Smooth muscle cell (in vitro differentiated cells): ENCODE measurements at regions not wholly inside any gene's neighbourhood (a gene's known extent, or its start where the extent isn't known, plus 50 kb on each side); places are given as distances from the start of the nearest gene placed in this dataset.

Experiments used
- DNase-seq: peaks from one replicate; lab custom pipeline; 2025; ENCODE audit not compliant: unreplicated experiment; lab: John Stamatoyannopoulos, UW
- H2AFZ ChIP-seq: fragments of 200-600 bp; sonication (generic); 2 replicates; pipeline ENCODE4 v1.6.0; 2016; ENCODE audit warnings: antibody characterized with exemption, low read depth, mild to moderate bottlenecking
- H3F3A ChIP-seq: fragments of 200-600 bp; sonication (generic); 2 replicates; pipeline ENCODE4 v1.6.0; 2017; ENCODE audit warnings: antibody characterized with exemption, low read depth
- H3K27ac ChIP-seq: fragments of 200-600 bp; sonication (generic); 2 replicates; pipeline ENCODE4 v1.5.1; 2016; ENCODE audit warnings: low read depth, mild to moderate bottlenecking
- H3K27me3 ChIP-seq: fragments of 200-600 bp; sonication (generic); 2 replicates; pipeline ENCODE4 v1.6.1; 2016; ENCODE audit warnings: low read depth, mild to moderate bottlenecking
- H3K36me3 ChIP-seq: fragments of 200-600 bp; sonication (generic); 2 replicates; pipeline ENCODE4 v1.5.1; 2016; ENCODE audit warnings: low read depth
- H3K4me1 ChIP-seq: fragments of 200-600 bp; sonication (generic); 2 replicates; pipeline ENCODE4 v1.5.1; 2016; ENCODE audit warnings: low read depth
- H3K4me2 ChIP-seq: fragments of 200-600 bp; sonication (generic); 2 replicates; pipeline ENCODE4 v1.6.0; 2016; ENCODE audit warnings: mild to moderate bottlenecking
- H3K4me3 ChIP-seq: fragments of 200-600 bp; sonication (generic); 2 replicates; pipeline ENCODE4 v1.5.1; 2016; ENCODE audit warnings: mild to moderate bottlenecking
- H3K79me2 ChIP-seq: fragments of 200-600 bp; sonication (generic); 2 replicates; pipeline ENCODE4 v1.6.0; 2016; ENCODE audit warnings: low read depth, mild to moderate bottlenecking
- H3K9ac ChIP-seq: fragments of 200-600 bp; sonication (generic); 2 replicates; pipeline ENCODE4 v1.6.0; 2016; ENCODE audit warnings: low read depth
- H3K9me3 ChIP-seq: fragments of 200-600 bp; sonication (generic); replicated peaks from 2 replicates; pipeline ENCODE4 v1.5.1; 2016; ENCODE audit warnings: low read depth
- H4K20me1 ChIP-seq: fragments of 200-600 bp; sonication (generic); 2 replicates; pipeline ENCODE4 v1.6.0; 2016; ENCODE audit warnings: low read depth
- CTCF ChIP-seq: fragments of 200-600 bp; sonication (generic); IDR thresholded peaks from 2 replicates; pipeline ENCODE4 v1.5.1; 2017; ENCODE audit warnings: borderline replicate concordance, mild to moderate bottlenecking, antibody characterized with exemption; ENCODE audit not compliant: insufficient read depth, poor library complexity, severe bottlenecking
- WGBS: methylation state at CpG from one replicate; pipeline ENCODE4 v1.1.7; 2016; ENCODE audit warnings: low lambda C conversion rate; 5-methylcytosine and 5-hydroxymethylcytosine counted together

DNA sequence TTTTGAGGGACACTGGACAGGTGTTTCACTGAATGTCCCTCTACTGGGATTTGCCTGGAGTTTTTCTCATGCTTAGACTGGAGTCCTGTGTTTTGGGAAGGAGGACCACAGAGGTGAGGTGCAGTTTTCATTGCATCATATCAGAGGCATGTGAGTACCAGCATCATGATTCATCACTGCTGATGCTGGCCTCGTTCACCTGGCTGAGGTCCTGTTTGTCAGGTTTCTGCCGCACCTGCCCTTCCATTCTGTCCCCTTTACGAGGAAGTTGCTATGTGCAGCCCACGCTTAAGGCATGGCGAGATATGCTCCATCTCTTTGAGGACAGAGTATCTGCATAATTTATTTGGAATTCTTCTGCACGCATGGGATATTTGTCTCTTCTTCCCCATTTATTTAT, 162.1 kb downstream of the TENT4A start:
- WGBS = 73% methylated on average over 6 of the region's 6 CpGs
- Histone ChIP-seq H3K4me1 (no peaks in the 10 kb centered on the region), H2AFZ (no peak overlapping the region), H4K20me1 (no peaks in the 10 kb centered on the region), H3K79me2 (no peaks in the 10 kb centered on the region), H3K9ac (no peak overlapping the region), H3K4me3 (no peak overlapping the region), H3K36me3 (no peaks in the 10 kb centered on the region), H3K27ac (no peak overlapping the region), H3K9me3 (no peaks in the 10 kb centered on the region), H3K4me2 (no peak overlapping the region), H3F3A (no peaks in the 10 kb centered on the region), H3K27me3 (no peaks in the 10 kb centered on the region)
- no peak for DNase-seq
- no peak for TF ChIP-seq CTCF

- DNase-seq = no peak
- no peak overlapping the region for H3K4me3 ChIP-seq
- H3K27ac ChIP-seq = no peak overlapping the region
- no peak for TF ChIP-seq CTCF
- no peaks in the 10 kb centered on the region for H3K79me2 ChIP-seq
- H3K27me3 ChIP-seq = no peaks in the 10 kb centered on the region
- H2AFZ ChIP-seq = no peak overlapping the region
- H3K9me3 ChIP-seq = no peaks in the 10 kb centered on the region
- no peaks in the 10 kb centered on the region for H3K4me1 ChIP-seq
- H3K9ac ChIP-seq = no peak overlapping the region
- no peaks in the 10 kb centered on the region for H4K20me1 ChIP-seq
- no peaks in the 10 kb centered on the region for H3K36me3 ChIP-seq
- H3K4me2 ChIP-seq = no peak overlapping the region
- 82% methylated on average over 12 of the region's 13 CpGs for WGBS
- no peaks in the 10 kb centered on the region for H3F3A ChIP-seq
Measured at GRCh38 chr5:6877986-6878828, 165.0 kb downstream of the TENT4A start.

DNA sequence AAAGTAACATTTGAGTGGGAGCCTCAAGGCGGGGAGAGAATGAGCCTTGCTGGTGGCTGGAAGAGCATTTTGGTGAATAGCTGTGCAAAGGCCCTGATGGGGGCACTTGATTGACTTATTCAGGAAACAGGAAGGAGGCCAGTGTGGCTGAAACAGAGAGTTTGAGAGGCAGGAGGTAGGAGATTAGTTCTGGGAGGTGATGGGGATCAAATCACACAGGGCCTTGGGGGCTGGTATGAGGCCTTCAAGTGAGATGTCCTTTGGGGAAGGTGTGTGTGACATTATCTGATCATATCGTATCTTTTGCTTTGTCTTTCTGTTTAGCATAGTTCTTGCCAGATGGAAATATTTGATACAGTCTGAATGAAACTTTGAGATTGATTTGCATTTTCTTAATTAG, 172.3 kb downstream of the TENT4A start:
- Histone ChIP-seq H3F3A (no peaks in the 10 kb centered on the region), H3K4me1 (no peaks in the 10 kb centered on the region), H3K4me3 (no peak overlapping the region), H3K9me3 (no peaks in the 10 kb centered on the region), H3K27ac (no peak overlapping the region), H3K27me3 (no peaks in the 10 kb centered on the region), H3K4me2 (no peak overlapping the region), H3K36me3 (no peaks in the 10 kb centered on the region), H2AFZ (no peak overlapping the region), H3K79me2 (no peaks in the 10 kb centered on the region), H4K20me1 (no peaks in the 10 kb centered on the region), H3K9ac (no peak overlapping the region)
- no peak for TF ChIP-seq CTCF
- no peak for DNase-seq
- WGBS = 85% methylated on average over 2 of the region's 2 CpGs

DNA sequence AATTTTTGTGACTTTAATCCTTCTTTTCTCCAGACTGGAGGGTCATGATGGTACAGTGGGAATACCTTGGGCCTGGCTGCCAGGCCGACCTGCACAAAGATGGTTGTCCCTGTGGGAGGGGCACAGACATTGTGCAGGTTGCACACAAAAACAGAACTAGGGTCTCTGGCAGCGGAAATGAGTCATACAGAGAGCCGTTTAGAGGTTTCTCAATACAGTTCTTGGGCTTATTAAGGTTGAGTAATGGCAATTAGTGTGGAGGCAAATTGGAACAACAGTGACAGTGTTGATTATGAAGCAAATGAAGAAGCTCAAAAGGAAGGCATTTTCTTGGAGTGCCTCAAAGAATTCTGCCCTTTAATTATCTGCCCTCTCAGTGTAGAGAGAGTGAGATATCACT, 173.6 kb downstream of the TENT4A start:
- no peak overlapping the region for H3K27ac ChIP-seq
- H3K9ac ChIP-seq = no peak overlapping the region
- no peaks in the 10 kb centered on the region for H3K27me3 ChIP-seq
- no peaks in the 10 kb centered on the region for H4K20me1 ChIP-seq
- H3K9me3 ChIP-seq = no peaks in the 10 kb centered on the region
- no peak overlapping the region for H3K4me2 ChIP-seq
- 58% methylated on average over 3 of the region's 3 CpGs for WGBS
- no peak for TF ChIP-seq CTCF
- DNase-seq = no peak
- H2AFZ ChIP-seq = no peak overlapping the region
- no peaks in the 10 kb centered on the region for H3K36me3 ChIP-seq
- H3K79me2 ChIP-seq = no peaks in the 10 kb centered on the region
- no peak overlapping the region for H3K4me3 ChIP-seq
- H3K4me1 ChIP-seq = no peaks in the 10 kb centered on the region
- H3F3A ChIP-seq = no peaks in the 10 kb centered on the region
